ENCODE measurements at regions not wholly inside any gene's neighbourhood (a gene's known extent, or its start where the extent isn't known, plus 50 kb on each side); places are given as distances from the start of the nearest gene placed in this dataset.
"Not testable (repeated sequence)": the region's sequence is repeated elsewhere in the genome, so short reads cannot be mapped to it uniquely, and the experiment has no call there.

DNA sequence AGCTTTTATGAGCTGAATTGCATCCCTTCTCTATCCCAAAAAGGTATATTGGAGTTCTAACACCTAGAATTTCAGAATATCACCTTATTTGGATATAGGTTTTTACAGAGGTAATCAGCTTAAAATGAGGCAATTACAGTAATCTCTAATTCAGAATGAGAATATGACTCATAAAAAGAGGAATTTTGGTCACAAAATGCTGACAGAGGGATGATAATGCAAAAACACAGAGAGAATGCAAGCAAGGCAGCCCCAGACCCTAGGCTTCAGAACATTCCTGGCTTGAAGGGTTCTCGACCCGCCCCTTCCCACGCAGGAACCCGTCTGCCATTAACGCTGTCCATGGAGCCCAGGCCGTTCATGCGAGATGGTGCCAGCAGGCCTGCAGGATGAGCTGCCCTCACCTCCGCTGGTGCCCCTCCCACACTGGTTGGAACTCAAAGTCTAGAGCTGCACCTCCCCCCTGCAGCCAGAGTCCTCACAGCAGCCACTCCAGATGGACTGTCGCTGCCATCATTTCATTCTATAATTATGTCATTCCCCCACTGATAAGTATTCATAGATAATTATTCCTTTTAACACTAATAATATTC is 1173.4 kb upstream of the ACO1 start:
- ChIA-PET POLR2A (no interaction called here), CTCF (no interaction called here)
- H3K27ac ChIP-seq (ENCODE audit: insufficient read depth in 1 of 2, low read depth in 1 of 2, low read length in 2 of 2, poor library complexity in 1 of 2, severe bottlenecking in 2 of 2) = peak overlapping the region in 1 of 2 experiments; percentile 59
- peaks cover 0 to 10% (median 4%) of the 10 kb centered on the region in 4 experiments for H3K4me1 ChIP-seq (ENCODE audit: control extremely low read depth in 1 of 4, control insufficient read depth in 4 of 4, insufficient read depth in 4 of 4, low read length in 3 of 4)
- no peaks in the 10 kb centered on the region for H3K9me3 ChIP-seq (ENCODE audit: control extremely low read depth in 1 of 5, control insufficient read depth in 4 of 5, insufficient read depth in 2 of 5, low read depth in 1 of 5, low read length in 4 of 5)
- no peaks in the 10 kb centered on the region for H3K36me3 ChIP-seq (ENCODE audit: control insufficient read depth in 4 of 4, insufficient read depth in 4 of 4, low read length in 3 of 4)
- H3K4me3 ChIP-seq (ENCODE audit: control insufficient read depth in 1 of 7, extremely low read depth in 1 of 7, insufficient read depth in 4 of 7, low read depth in 2 of 7, low read length in 6 of 7) = peak overlapping the region in 3 of 7 experiments; percentile 17 to 75 (median 52)
- peak; percentile 82 to 94 (median 91) for DNase-seq
- 0% methylated on average over 6 of the region's 9 CpGs for WGBS (ENCODE audit: insufficient coverage)
- no peaks in the 10 kb centered on the region for H3K27me3 ChIP-seq (replicated peaks in 2 of 5; ENCODE audit: control insufficient read depth in 4 of 5, insufficient read depth in 5 of 5, low read length in 4 of 5)

DNA sequence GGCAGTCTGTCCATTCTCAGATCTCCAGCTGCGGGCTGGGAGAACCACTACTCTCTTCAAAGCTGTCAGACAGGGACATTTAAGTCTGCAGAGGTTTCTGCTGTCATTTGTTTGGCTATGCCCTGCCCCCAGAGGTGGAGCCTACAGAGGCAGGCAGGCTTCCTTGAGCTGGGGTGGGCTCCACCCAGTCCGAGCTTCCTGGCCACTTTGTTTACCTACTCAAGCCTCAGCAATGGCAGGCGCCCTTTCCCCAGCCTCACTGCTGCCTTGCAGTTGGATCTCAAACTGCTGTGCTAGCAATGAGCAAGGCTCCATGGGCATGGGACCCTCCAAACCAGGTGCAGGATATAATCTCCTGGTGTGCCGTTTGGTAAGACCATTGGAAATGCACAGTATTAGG is 1154.5 kb upstream of the ACO1 start:
- POLR2A ChIA-PET = not testable (repeated sequence)
- 100% methylated on average over 2 of the region's 4 CpGs for WGBS (ENCODE audit: insufficient coverage)

DNA sequence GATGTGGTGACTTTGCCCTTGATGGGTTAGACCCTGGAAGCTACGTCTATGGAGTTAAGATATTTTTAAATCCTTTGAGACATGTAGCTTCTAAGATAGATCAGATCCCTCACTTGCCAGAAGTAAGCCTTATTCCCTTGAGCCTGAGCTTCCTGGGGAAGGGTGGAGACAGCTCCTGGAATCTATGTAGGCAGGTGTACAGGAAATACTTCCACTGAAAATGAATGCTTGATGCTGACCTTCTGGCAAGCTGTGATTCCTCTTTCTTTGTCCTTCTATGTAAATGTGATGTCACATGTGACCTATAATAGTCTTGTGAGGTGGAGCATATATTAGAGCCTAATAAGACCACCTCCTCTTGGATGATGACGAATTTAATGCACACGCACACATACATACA is 1152.0 kb upstream of the ACO1 start:
- Histone ChIP-seq H3K27ac (ENCODE audit: insufficient read depth in 1 of 2, low read depth in 1 of 2, low read length in 2 of 2, poor library complexity in 1 of 2, severe bottlenecking in 2 of 2) (no peak overlapping the region), H3K36me3 (ENCODE audit: control insufficient read depth in 4 of 4, insufficient read depth in 4 of 4, low read length in 3 of 4) (no peaks in the 10 kb centered on the region), H3K27me3 (replicated peaks in 2 of 5; ENCODE audit: control insufficient read depth in 4 of 5, insufficient read depth in 5 of 5, low read length in 4 of 5) (no peaks in the 10 kb centered on the region), H3K4me3 (ENCODE audit: control insufficient read depth in 1 of 7, extremely low read depth in 1 of 7, insufficient read depth in 4 of 7, low read depth in 2 of 7, low read length in 6 of 7) (no peak overlapping the region), H3K9me3 (ENCODE audit: control extremely low read depth in 1 of 5, control insufficient read depth in 4 of 5, insufficient read depth in 2 of 5, low read depth in 1 of 5, low read length in 4 of 5) (peaks cover 0 to 7% (median 1%) of the 10 kb centered on the region in 5 experiments), H3K4me1 (ENCODE audit: control extremely low read depth in 1 of 4, control insufficient read depth in 4 of 4, insufficient read depth in 4 of 4, low read length in 3 of 4) (no peaks in the 10 kb centered on the region)
- no CpG with 5 or more reads among the region's 3 CpGs for WGBS (ENCODE audit: insufficient coverage)
- ChIA-PET POLR2A (no interaction called here), CTCF (no interaction called here)
- no peak for DNase-seq

More for the DNA sequence above, 1154.5 kb upstream of the ACO1 start:
- H3K4me3 ChIP-seq (ENCODE audit: control insufficient read depth in 1 of 7, extremely low read depth in 1 of 7, insufficient read depth in 4 of 7, low read depth in 2 of 7, low read length in 6 of 7); H3K36me3 ChIP-seq (ENCODE audit: control insufficient read depth in 4 of 4, insufficient read depth in 4 of 4, low read length in 3 of 4); DNase-seq; H3K4me1 ChIP-seq (ENCODE audit: control extremely low read depth in 1 of 4, control insufficient read depth in 4 of 4, insufficient read depth in 4 of 4, low read length in 3 of 4); H3K27me3 ChIP-seq (replicated peaks in 2 of 5; ENCODE audit: control insufficient read depth in 4 of 5, insufficient read depth in 5 of 5, low read length in 4 of 5); H3K9me3 ChIP-seq (ENCODE audit: control extremely low read depth in 1 of 5, control insufficient read depth in 4 of 5, insufficient read depth in 2 of 5, low read depth in 1 of 5, low read length in 4 of 5); H3K27ac ChIP-seq (ENCODE audit: insufficient read depth in 1 of 2, low read depth in 1 of 2, low read length in 2 of 2, poor library complexity in 1 of 2, severe bottlenecking in 2 of 2); CTCF ChIA-PET: not testable (repeated sequence)

DNA sequence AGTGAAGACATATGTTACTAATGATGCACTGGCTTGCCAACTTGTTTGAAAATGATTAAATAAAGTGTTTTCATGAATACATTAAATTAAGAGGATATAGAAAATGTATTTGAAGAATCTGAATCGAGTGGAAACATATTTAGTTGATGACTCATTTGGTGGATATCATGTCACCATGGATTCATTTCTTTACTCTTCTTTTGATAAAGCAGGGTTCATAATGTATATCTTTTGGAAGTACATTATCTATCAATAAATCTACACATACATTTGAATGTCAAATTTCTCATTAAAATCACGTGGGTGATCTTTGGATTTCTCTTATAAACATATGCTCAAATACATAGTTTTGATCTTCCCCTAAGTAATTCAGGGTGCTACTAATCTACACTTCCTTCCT is 1148.1 kb upstream of the ACO1 start:
- Histone ChIP-seq H3K27me3 (replicated peaks in 2 of 5; ENCODE audit: control insufficient read depth in 4 of 5, insufficient read depth in 5 of 5, low read length in 4 of 5) (no peaks in the 10 kb centered on the region), H3K4me1 (ENCODE audit: control extremely low read depth in 1 of 4, control insufficient read depth in 4 of 4, insufficient read depth in 4 of 4, low read length in 3 of 4) (no peaks in the 10 kb centered on the region), H3K27ac (ENCODE audit: insufficient read depth in 1 of 2, low read depth in 1 of 2, low read length in 2 of 2, poor library complexity in 1 of 2, severe bottlenecking in 2 of 2) (no peak overlapping the region), H3K9me3 (ENCODE audit: control extremely low read depth in 1 of 5, control insufficient read depth in 4 of 5, insufficient read depth in 2 of 5, low read depth in 1 of 5, low read length in 4 of 5) (peaks cover 0 to 1% (median 0%) of the 10 kb centered on the region in 5 experiments), H3K36me3 (ENCODE audit: control insufficient read depth in 4 of 4, insufficient read depth in 4 of 4, low read length in 3 of 4) (no peaks in the 10 kb centered on the region), H3K4me3 (ENCODE audit: control insufficient read depth in 1 of 7, extremely low read depth in 1 of 7, insufficient read depth in 4 of 7, low read depth in 2 of 7, low read length in 6 of 7) (no peak overlapping the region)
- no CpG with 5 or more reads among the region's 2 CpGs for WGBS (ENCODE audit: insufficient coverage)
- POLR2A ChIA-PET = no interaction called here
- DNase-seq = no peak
- CTCF ChIA-PET = no interaction called here

DNA sequence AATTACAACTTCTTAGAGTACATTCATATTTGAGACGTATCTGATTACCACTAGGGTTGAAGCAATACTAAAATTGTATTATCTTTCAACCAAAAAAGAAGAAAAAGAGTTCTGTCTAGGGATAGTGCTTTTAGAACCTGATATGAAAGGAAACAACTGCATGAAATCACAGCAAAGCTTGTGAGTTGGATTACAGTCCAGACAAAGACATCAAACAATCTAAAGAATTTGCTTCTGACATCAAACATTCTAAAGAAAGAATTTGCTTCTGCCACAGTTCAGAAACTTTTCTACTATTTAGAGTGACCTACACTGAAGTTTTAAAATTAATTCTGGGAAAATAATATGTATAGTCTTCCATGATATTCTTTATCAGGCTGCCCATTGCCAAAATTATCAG is 1141.1 kb upstream of the ACO1 start:
- no peaks in the 10 kb centered on the region for H3K27me3 ChIP-seq (replicated peaks in 2 of 5; ENCODE audit: control insufficient read depth in 4 of 5, insufficient read depth in 5 of 5, low read length in 4 of 5)
- no CpG with 5 or more reads among the region's 1 CpG for WGBS (ENCODE audit: insufficient coverage)
- DNase-seq = no peak
- H3K36me3 ChIP-seq (ENCODE audit: control insufficient read depth in 4 of 4, insufficient read depth in 4 of 4, low read length in 3 of 4) = no peaks in the 10 kb centered on the region
- no peak overlapping the region for H3K4me3 ChIP-seq (ENCODE audit: control insufficient read depth in 1 of 7, extremely low read depth in 1 of 7, insufficient read depth in 4 of 7, low read depth in 2 of 7, low read length in 6 of 7)
- no peak overlapping the region for H3K27ac ChIP-seq (ENCODE audit: insufficient read depth in 1 of 2, low read depth in 1 of 2, low read length in 2 of 2, poor library complexity in 1 of 2, severe bottlenecking in 2 of 2)
- no peaks in the 10 kb centered on the region for H3K9me3 ChIP-seq (ENCODE audit: control extremely low read depth in 1 of 5, control insufficient read depth in 4 of 5, insufficient read depth in 2 of 5, low read depth in 1 of 5, low read length in 4 of 5)
- no peaks in the 10 kb centered on the region for H3K4me1 ChIP-seq (ENCODE audit: control extremely low read depth in 1 of 4, control insufficient read depth in 4 of 4, insufficient read depth in 4 of 4, low read length in 3 of 4)
- CTCF ChIA-PET = no interaction called here
- POLR2A ChIA-PET = no interaction called here

DNA sequence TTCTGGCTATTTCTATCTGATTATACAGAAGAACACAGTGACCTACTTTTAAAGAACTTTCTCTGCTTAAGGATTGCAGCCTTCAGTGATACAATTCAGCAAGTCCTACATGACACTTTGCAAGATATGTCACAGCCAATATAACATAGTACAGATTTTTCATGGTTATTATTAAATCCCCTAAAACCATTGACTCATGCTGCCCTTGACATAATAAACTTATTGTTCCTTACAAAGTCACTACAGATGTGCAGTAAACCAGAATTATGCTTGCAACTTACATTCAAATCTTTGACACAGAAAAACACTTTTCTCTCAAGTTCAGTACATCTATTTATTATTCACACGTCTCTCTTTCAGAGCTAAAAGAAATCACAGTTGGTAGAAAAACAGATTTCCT is 1136.3 kb upstream of the ACO1 start:
- H3K27me3 ChIP-seq (replicated peaks in 2 of 5; ENCODE audit: control insufficient read depth in 4 of 5, insufficient read depth in 5 of 5, low read length in 4 of 5) = no peaks in the 10 kb centered on the region
- H3K4me3 ChIP-seq (ENCODE audit: control insufficient read depth in 1 of 7, extremely low read depth in 1 of 7, insufficient read depth in 4 of 7, low read depth in 2 of 7, low read length in 6 of 7) = no peak overlapping the region
- no peaks in the 10 kb centered on the region for H3K36me3 ChIP-seq (ENCODE audit: control insufficient read depth in 4 of 4, insufficient read depth in 4 of 4, low read length in 3 of 4)
- POLR2A ChIA-PET = no interaction called here
- no CpG with 5 or more reads among the region's 1 CpG for WGBS (ENCODE audit: insufficient coverage)
- CTCF ChIA-PET = no interaction called here
- H3K27ac ChIP-seq (ENCODE audit: insufficient read depth in 1 of 2, low read depth in 1 of 2, low read length in 2 of 2, poor library complexity in 1 of 2, severe bottlenecking in 2 of 2) = no peak overlapping the region
- H3K4me1 ChIP-seq (ENCODE audit: control extremely low read depth in 1 of 4, control insufficient read depth in 4 of 4, insufficient read depth in 4 of 4, low read length in 3 of 4) = no peaks in the 10 kb centered on the region
- H3K9me3 ChIP-seq (ENCODE audit: control extremely low read depth in 1 of 5, control insufficient read depth in 4 of 5, insufficient read depth in 2 of 5, low read depth in 1 of 5, low read length in 4 of 5) = peaks cover 0 to under 1% (median 0%) of the 10 kb centered on the region in 5 experiments
- no peak for DNase-seq

DNA sequence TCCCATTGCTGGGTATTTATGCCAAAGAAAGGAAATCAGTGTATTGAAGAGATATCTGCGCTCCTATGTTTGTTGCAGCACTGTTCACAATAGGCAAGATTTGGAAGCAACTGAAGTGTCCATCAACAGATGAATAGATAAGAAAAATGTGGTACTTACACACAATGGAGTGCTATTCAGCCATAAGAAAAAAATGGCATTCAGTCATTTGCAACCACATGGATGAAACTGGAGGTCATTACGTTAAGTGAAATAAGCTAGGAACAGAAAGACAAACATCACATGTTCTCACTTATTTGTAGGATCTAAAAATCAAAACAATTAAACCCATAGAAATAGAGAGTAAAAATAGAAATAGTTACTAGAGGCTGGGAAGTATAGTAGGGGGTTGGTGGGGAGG is 1133.1 kb upstream of the ACO1 start:
- no peak overlapping the region for H3K27ac ChIP-seq (ENCODE audit: insufficient read depth in 1 of 2, low read depth in 1 of 2, low read length in 2 of 2, poor library complexity in 1 of 2, severe bottlenecking in 2 of 2)
- H3K9me3 ChIP-seq (ENCODE audit: control extremely low read depth in 1 of 5, control insufficient read depth in 4 of 5, insufficient read depth in 2 of 5, low read depth in 1 of 5, low read length in 4 of 5) = peaks cover 0 to 3% (median 0%) of the 10 kb centered on the region in 5 experiments
- CTCF ChIA-PET = no interaction called here
- DNase-seq = no peak
- no peaks in the 10 kb centered on the region for H3K27me3 ChIP-seq (replicated peaks in 2 of 5; ENCODE audit: control insufficient read depth in 4 of 5, insufficient read depth in 5 of 5, low read length in 4 of 5)
- POLR2A ChIA-PET = no interaction called here
- no peaks in the 10 kb centered on the region for H3K36me3 ChIP-seq (ENCODE audit: control insufficient read depth in 4 of 4, insufficient read depth in 4 of 4, low read length in 3 of 4)
- WGBS (ENCODE audit: insufficient coverage) = no CpG with 5 or more reads among the region's 2 CpGs
- H3K4me1 ChIP-seq (ENCODE audit: control extremely low read depth in 1 of 4, control insufficient read depth in 4 of 4, insufficient read depth in 4 of 4, low read length in 3 of 4) = no peaks in the 10 kb centered on the region
- H3K4me3 ChIP-seq (ENCODE audit: control insufficient read depth in 1 of 7, extremely low read depth in 1 of 7, insufficient read depth in 4 of 7, low read depth in 2 of 7, low read length in 6 of 7) = no peak overlapping the region
